ENCODE measurements at regions not wholly inside any gene's neighbourhood (a gene's known extent, or its start where the extent isn't known, plus 50 kb on each side); places are given as distances from the start of the nearest gene placed in this dataset.
A peak's percentile ranks its signal among the peaks of the same experiment; 100 is the strongest.

GRCh38 chr9:120107138-120107537, 472.8 kb downstream of the CDK5RAP2 start:
- Histone ChIP-seq H3K4me3 (no peak overlapping the region), H3K9me3 (no peaks in the 10 kb centered on the region)
- no peak for TF ChIP-seq Cebpa-rat (IDR thresholded peaks at IDR 0.05)

GRCh38 chr9:120104771-120105170, 475.2 kb downstream of the CDK5RAP2 start:
- Histone ChIP-seq H3K4me2 (no peak overlapping the region), H3K9ac (no peak overlapping the region), H3K9me3 (no peaks in the 10 kb centered on the region), H4K20me1 (no peaks in the 10 kb centered on the region), H3K4me1 (peaks cover 24% of the 10 kb centered on the region), H3K27me3 (no peaks in the 10 kb centered on the region), H3K36me3 (no peaks in the 10 kb centered on the region), H3K27ac (no peak overlapping the region), H3K4me3 (no peak overlapping the region)
- TF ChIP-seq Cebpa-rat (IDR thresholded peaks at IDR 0.05) = no peak

More at GRCh38 chr9:120107138-120107537, 472.8 kb downstream of the CDK5RAP2 start:
- Histone ChIP-seq H4K20me1 (no peaks in the 10 kb centered on the region), H3K27me3 (no peaks in the 10 kb centered on the region), H3K4me2 (no peak overlapping the region), H3K4me1 (peaks cover 24% of the 10 kb centered on the region), H3K36me3 (no peaks in the 10 kb centered on the region), H3K27ac (no peak overlapping the region), H3K9ac (no peak overlapping the region)

GRCh38 chr9:120100595-120100994, 479.4 kb downstream of the CDK5RAP2 start:
- Histone ChIP-seq H3K4me1 (0 out of 2 replicates have a peak, but pooled peaks cover 5% of the 10 kb centered on the region), H3K36me3 (no peaks in the 10 kb centered on the region), H3K27me3 (no peaks in the 10 kb centered on the region), H3K9me3 (no peaks in the 10 kb centered on the region), H3K4me3 (no peak overlapping the region), H4K20me1 (no peaks in the 10 kb centered on the region), H3K27ac (no peak overlapping the region), H3K9ac (no peak overlapping the region), H3K4me2 (no peak overlapping the region)
- TF ChIP-seq Cebpa-rat (IDR thresholded peaks at IDR 0.05) = no peak

- Histone ChIP-seq H3K27me3 (no peaks in the 10 kb centered on the region), H3K4me3 (no peak overlapping the region), H3K4me1 (no peaks in the 10 kb centered on the region), H3K4me2 (no peak overlapping the region), H3K36me3 (no peaks in the 10 kb centered on the region), H4K20me1 (no peaks in the 10 kb centered on the region), H3K9me3 (no peaks in the 10 kb centered on the region), H3K9ac (no peak overlapping the region), H3K27ac (no peak overlapping the region)
- no peak for TF ChIP-seq Cebpa-rat (IDR thresholded peaks at IDR 0.05)
These were observed 480.9 kb downstream of the CDK5RAP2 start for GRCh38 chr9:120099065-120099464.

GRCh38 chr9:120098584-120098983, 481.4 kb downstream of the CDK5RAP2 start:
- Histone ChIP-seq H3K4me3 (no peak overlapping the region), H3K9ac (no peak overlapping the region), H3K36me3 (no peaks in the 10 kb centered on the region), H4K20me1 (no peaks in the 10 kb centered on the region), H3K9me3 (no peaks in the 10 kb centered on the region), H3K27ac (no peak overlapping the region), H3K4me2 (no peak overlapping the region), H3K27me3 (no peaks in the 10 kb centered on the region), H3K4me1 (no peaks in the 10 kb centered on the region)
- no peak for TF ChIP-seq Cebpa-rat (IDR thresholded peaks at IDR 0.05)

- no peak overlapping the region for H3K27ac ChIP-seq
- no peak overlapping the region for H3K4me2 ChIP-seq
- H4K20me1 ChIP-seq = no peaks in the 10 kb centered on the region
- H3K9ac ChIP-seq = no peak overlapping the region
- H3K36me3 ChIP-seq = no peaks in the 10 kb centered on the region
- no peaks in the 10 kb centered on the region for H3K27me3 ChIP-seq
- H3K4me1 ChIP-seq = no peaks in the 10 kb centered on the region
- H3K9me3 ChIP-seq = peaks cover 3% of the 10 kb centered on the region
- H3K4me3 ChIP-seq = no peak overlapping the region
- TF ChIP-seq Cebpa-rat (IDR thresholded peaks at IDR 0.05) = no peak
These were observed 488.8 kb downstream of the CDK5RAP2 start for GRCh38 chr9:120091206-120091605.

- Histone ChIP-seq H4K20me1 (no peaks in the 10 kb centered on the region), H3K4me2 (no peak overlapping the region), H3K4me1 (no peaks in the 10 kb centered on the region), H3K4me3 (no peak overlapping the region), H3K27ac (no peak overlapping the region), H3K9ac (no peak overlapping the region), H3K9me3 (peaks cover 28% of the 10 kb centered on the region), H3K36me3 (no peaks in the 10 kb centered on the region), H3K27me3 (no peaks in the 10 kb centered on the region)
- no peak for TF ChIP-seq Cebpa-rat (IDR thresholded peaks at IDR 0.05)
These were observed 499.1 kb downstream of the CDK5RAP2 start for GRCh38 chr9:120080849-120081248.

GRCh38 chr9:120078112-120078511, 501.9 kb downstream of the CDK5RAP2 start:
- Histone ChIP-seq H3K9ac (no peak overlapping the region), H4K20me1 (no peaks in the 10 kb centered on the region), H3K27me3 (no peaks in the 10 kb centered on the region), H3K9me3 (peaks cover under 1% of the 10 kb centered on the region; the same call in 1 of the 2 replicates), H3K36me3 (no peaks in the 10 kb centered on the region), H3K27ac (no peak overlapping the region), H3K4me3 (no peak overlapping the region), H3K4me1 (no peaks in the 10 kb centered on the region), H3K4me2 (no peak overlapping the region)
- TF ChIP-seq Cebpa-rat (IDR thresholded peaks at IDR 0.05) = no peak

GRCh38 chr9:120071760-120072159, 508.2 kb downstream of the CDK5RAP2 start:
- no peak for TF ChIP-seq Cebpa-rat (IDR thresholded peaks at IDR 0.05)
- Histone ChIP-seq H3K4me3 (no peak overlapping the region), H3K27me3 (no peaks in the 10 kb centered on the region), H3K4me2 (no peak overlapping the region), H3K9ac (no peak overlapping the region), H4K20me1 (no peaks in the 10 kb centered on the region), H3K27ac (no peak overlapping the region), H3K9me3 (no peaks in the 10 kb centered on the region), H3K4me1 (peaks cover 7% of the 10 kb centered on the region), H3K36me3 (no peaks in the 10 kb centered on the region)

GRCh38 chr9:120066315-120066714, 513.7 kb downstream of the CDK5RAP2 start:
- Histone ChIP-seq H3K4me3 (no peak overlapping the region), H3K27me3 (no peaks in the 10 kb centered on the region), H3K36me3 (no peaks in the 10 kb centered on the region), H3K4me1 (peaks cover 33% of the 10 kb centered on the region), H3K9me3 (0 out of 2 replicates have a peak, but pooled peaks cover 11% of the 10 kb centered on the region), H3K27ac (peak overlapping the region; percentile 27; the same call in 1 of the 2 replicates), H3K9ac (no peak overlapping the region; the same call in 1 of the 2 replicates), H4K20me1 (no peaks in the 10 kb centered on the region), H3K4me2 (peak overlapping the region; percentile 58)
- TF ChIP-seq Cebpa-rat (IDR thresholded peaks at IDR 0.05) = no peak

- H3K27ac ChIP-seq = no peak overlapping the region
- no peaks in the 10 kb centered on the region for H3K27me3 ChIP-seq
- 0 out of 2 replicates have a peak, but pooled peaks cover 11% of the 10 kb centered on the region for H3K9me3 ChIP-seq
- no peak overlapping the region for H3K9ac ChIP-seq
- H4K20me1 ChIP-seq = no peaks in the 10 kb centered on the region
- H3K4me2 ChIP-seq = peak overlapping the region; percentile 58
- peaks cover 33% of the 10 kb centered on the region for H3K4me1 ChIP-seq
- H3K4me3 ChIP-seq = no peak overlapping the region
- TF ChIP-seq Cebpa-rat (IDR thresholded peaks at IDR 0.05) = no peak
- no peaks in the 10 kb centered on the region for H3K36me3 ChIP-seq
These were observed 514.8 kb downstream of the CDK5RAP2 start for GRCh38 chr9:120065151-120065550.
